IPS DF 6.9 (cell line): ENCODE measurements at regions not wholly inside any gene's neighbourhood (a gene's known extent, or its start where the extent isn't known, plus 50 kb on each side); places are given as distances from the start of the nearest gene placed in this dataset.
A peak's percentile ranks its signal among the peaks of the same experiment; 100 is the strongest.
"Not testable (repeated sequence)": the region's sequence is repeated elsewhere in the genome, so short reads cannot be mapped to it uniquely, and the experiment has no call there.

ENCODE experiments used
- DNase-seq: peaks from one replicate; pipeline ENCODE4 v3.0.0-alpha.2; 2013; ENCODE audit warnings: low read depth, low spot score
- H3K27ac ChIP-seq: one replicate; pipeline ENCODE4 v1.5.1; 2013; ENCODE audit warnings: low read length, control low read depth
- H3K27me3 ChIP-seq: 2 replicates; pipeline ENCODE4 v1.6.1; 2013; ENCODE audit warnings: mild to moderate bottlenecking, low read length; ENCODE audit not compliant: control insufficient read depth, insufficient read depth
- H3K36me3 ChIP-seq: 2 replicates; pipeline ENCODE4 v1.6.1; 2013; ENCODE audit warnings: low read length; ENCODE audit not compliant: control insufficient read depth, insufficient read depth
- H3K4me1 ChIP-seq: 2 replicates; pipeline ENCODE4 v1.6.1; 2013; ENCODE audit warnings: low read length; ENCODE audit not compliant: control insufficient read depth, insufficient read depth
- H3K4me3 ChIP-seq: 2 replicates; pipeline ENCODE4 v1.5.1; 2013; ENCODE audit warnings: mild to moderate bottlenecking, low read length
- H3K9me3 ChIP-seq: 2 replicates; pipeline ENCODE4 v1.6.1; 2013; ENCODE audit warnings: low read length, inconsistent platforms; ENCODE audit not compliant: control insufficient read depth, insufficient read depth
- WGBS: extraction: QIAGEN DNeasy Blood & Tissue Kit; methylation state at CpG from one replicate; pipeline ENCODE4 v1.1.7; 2013; ENCODE audit warnings: mixed read lengths, missing lambda C conversion rate; ENCODE audit not compliant: insufficient read length, insufficient coverage; 5-methylcytosine and 5-hydroxymethylcytosine counted together

- H3K4me3 ChIP-seq = no peak overlapping the region
- DNase-seq = no peak
- WGBS = no CpG with 5 or more reads among the region's 2 CpGs
- H3K4me1 ChIP-seq = no peaks in the 10 kb centered on the region
- no peak overlapping the region for H3K27ac ChIP-seq
- no peaks in the 10 kb centered on the region for H3K27me3 ChIP-seq
- no peaks in the 10 kb centered on the region for H3K9me3 ChIP-seq
- no peaks in the 10 kb centered on the region for H3K36me3 ChIP-seq
Observed at GRCh38 chrX:5716666-5717065, 512.0 kb downstream of the NLGN4X start.

DNA sequence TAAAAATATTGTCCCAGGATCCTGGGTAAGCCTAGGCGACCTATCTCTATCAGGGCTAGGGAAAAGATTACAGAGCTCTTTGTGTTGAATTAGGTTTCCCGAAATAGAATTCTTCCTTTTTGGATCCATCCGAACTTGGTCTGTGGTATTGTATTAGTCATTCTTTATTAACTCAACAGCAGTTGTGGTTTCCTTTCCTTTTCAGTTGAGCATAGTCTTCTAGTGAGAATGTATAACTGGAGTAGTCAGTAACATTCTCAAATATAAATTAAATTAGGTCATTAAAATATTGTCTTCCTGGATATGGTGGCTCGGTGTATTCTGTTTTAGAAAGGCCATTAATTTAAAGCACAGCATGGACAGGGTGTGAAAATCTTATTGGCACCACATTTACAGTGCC, 520.4 kb downstream of the NLGN4X start:
- no peak overlapping the region for H3K27ac ChIP-seq
- no peaks in the 10 kb centered on the region for H3K27me3 ChIP-seq
- H3K36me3 ChIP-seq = no peaks in the 10 kb centered on the region
- H3K4me3 ChIP-seq = no peak overlapping the region
- no CpG with 5 or more reads among the region's 4 CpGs for WGBS
- DNase-seq = no peak
- no peaks in the 10 kb centered on the region for H3K9me3 ChIP-seq
- H3K4me1 ChIP-seq = no peaks in the 10 kb centered on the region

DNA sequence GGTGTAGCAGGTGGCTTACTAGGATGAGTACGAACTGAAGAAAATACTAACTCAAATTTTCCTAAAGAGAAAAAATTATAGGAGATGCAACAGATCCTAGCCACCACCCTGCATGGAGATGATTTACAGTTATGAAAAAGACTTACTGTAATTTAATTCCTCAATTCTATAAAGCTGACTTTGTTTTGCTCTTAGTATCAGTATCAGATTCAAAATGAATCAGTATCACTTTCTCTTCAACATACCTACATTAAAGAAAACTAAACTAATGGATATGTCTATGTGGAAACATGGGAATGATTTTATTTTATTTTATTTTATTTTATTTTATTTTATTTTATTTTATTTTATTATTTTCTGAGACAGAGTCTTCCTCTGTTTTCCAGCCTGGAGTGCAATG, 525.8 kb downstream of the NLGN4X start:
- Histone ChIP-seq H3K4me1 (no peaks in the 10 kb centered on the region), H3K9me3 (no peaks in the 10 kb centered on the region), H3K4me3 (no peak overlapping the region), H3K27me3 (no peaks in the 10 kb centered on the region), H3K27ac (no peak overlapping the region), H3K36me3 (no peaks in the 10 kb centered on the region)
- no peak for DNase-seq
- no CpG with 5 or more reads among the region's 1 CpG for WGBS

DNA sequence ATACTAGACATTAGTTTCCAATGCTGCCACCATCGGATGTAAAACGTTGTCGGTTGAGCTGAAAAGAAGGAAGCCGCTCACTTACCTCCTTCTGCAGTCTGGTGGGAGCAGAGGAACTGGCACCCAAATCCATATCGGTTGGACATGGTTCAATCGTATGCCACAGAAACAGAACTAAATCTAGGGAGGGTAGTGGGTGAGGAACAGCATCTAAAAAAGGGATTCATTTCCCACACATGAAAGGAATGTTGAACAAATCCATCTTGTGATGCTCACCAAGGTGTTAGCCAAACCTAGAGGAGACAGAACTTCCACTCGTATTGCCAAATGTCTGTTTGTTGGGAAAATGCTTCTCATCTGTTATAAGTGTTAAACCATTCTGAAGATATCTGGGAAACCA, 532.7 kb downstream of the NLGN4X start:
- no peak for DNase-seq
- no CpG with 5 or more reads among the region's 7 CpGs for WGBS
- no peaks in the 10 kb centered on the region for H3K4me1 ChIP-seq

DNA sequence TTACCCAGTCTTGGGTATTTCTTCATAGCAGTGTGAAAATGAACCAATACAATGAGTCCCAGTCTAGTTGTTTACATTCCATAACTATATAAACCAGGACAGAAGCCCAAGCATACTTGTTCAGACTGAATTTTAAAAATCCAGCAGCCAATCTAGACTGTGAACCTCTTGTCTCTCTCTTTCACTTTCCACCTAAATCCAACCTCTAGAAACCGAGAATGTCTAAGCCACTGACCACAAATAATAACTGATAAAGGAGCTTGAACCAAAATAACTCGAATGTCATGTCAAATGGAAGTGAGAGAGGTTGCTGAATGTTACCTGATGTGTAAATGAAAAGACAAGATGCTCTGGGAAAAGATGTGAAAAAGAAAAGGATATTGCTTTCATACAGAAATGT, 544.7 kb downstream of the NLGN4X start:
- Histone ChIP-seq H3K27me3 (no peaks in the 10 kb centered on the region), H3K27ac (no peak overlapping the region), H3K4me1 (no peaks in the 10 kb centered on the region), H3K9me3 (no peaks in the 10 kb centered on the region), H3K36me3 (no peaks in the 10 kb centered on the region), H3K4me3 (no peak overlapping the region)
- no peak for DNase-seq
- WGBS = no CpG with 5 or more reads among the region's 2 CpGs

More for the DNA sequence above, 532.7 kb downstream of the NLGN4X start:
- H3K27ac ChIP-seq = no peak overlapping the region
- no peaks in the 10 kb centered on the region for H3K27me3 ChIP-seq
- no peaks in the 10 kb centered on the region for H3K36me3 ChIP-seq
- no peaks in the 10 kb centered on the region for H3K9me3 ChIP-seq
- H3K4me3 ChIP-seq = no peak overlapping the region

DNA sequence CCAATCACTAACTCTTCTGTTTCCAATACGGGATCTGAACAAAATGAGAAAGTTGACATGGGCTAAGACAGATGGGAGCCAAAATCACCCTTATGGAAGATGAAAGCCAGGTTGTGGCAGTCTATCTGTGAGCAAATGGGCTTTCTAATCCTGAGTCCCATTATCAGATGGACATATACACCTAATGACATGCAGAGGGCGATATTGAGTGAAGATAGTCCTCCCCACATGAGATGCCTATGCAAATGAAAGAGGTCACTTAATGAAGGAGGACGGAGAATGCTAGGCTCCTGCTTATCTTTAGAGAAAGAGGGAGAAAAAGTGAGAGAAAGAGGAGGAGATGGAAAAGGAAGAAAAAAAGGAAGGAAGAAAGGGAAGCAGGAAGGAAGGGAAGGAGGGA, 547.5 kb downstream of the NLGN4X start:
- Histone ChIP-seq H3K27ac (no peak overlapping the region), H3K36me3 (no peaks in the 10 kb centered on the region), H3K4me1 (no peaks in the 10 kb centered on the region), H3K4me3 (no peak overlapping the region), H3K27me3 (no peaks in the 10 kb centered on the region), H3K9me3 (no peaks in the 10 kb centered on the region)
- WGBS = no CpG with 5 or more reads among the region's 3 CpGs
- peak; percentile 9 for DNase-seq

GRCh38 chrX:5674036-5674435, 554.6 kb downstream of the NLGN4X start:
- Histone ChIP-seq H3K36me3 (no peaks in the 10 kb centered on the region), H3K4me1 (no peaks in the 10 kb centered on the region), H3K9me3 (no peaks in the 10 kb centered on the region), H3K27me3 (no peaks in the 10 kb centered on the region), H3K27ac (no peak overlapping the region), H3K4me3 (no peak overlapping the region)
- WGBS = no CpG with 5 or more reads among the region's 3 CpGs
- no peak for DNase-seq

DNA sequence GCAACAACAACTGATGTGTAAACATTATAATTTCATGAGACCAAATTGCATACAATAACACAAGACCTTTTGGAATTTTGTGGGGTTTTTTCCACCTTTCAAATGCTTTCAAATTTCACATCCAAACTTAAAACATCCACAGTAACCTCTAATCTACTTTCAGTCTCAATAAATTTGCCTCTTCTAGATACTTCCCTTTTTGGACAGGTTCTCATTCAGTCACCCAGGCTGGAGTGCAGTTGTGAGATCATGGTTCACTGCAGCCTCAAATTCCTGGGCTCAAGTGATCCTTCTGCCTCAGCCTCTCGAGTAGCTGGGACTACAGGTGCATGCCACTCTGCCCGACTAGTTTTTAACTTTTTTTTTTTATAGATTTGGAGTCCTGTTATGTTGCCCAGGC, 556.6 kb downstream of the NLGN4X start:
- no peaks in the 10 kb centered on the region for H3K9me3 ChIP-seq
- no peaks in the 10 kb centered on the region for H3K36me3 ChIP-seq
- WGBS = no CpG with 5 or more reads among the region's 2 CpGs
- no peak overlapping the region for H3K4me3 ChIP-seq
- no peaks in the 10 kb centered on the region for H3K4me1 ChIP-seq
- H3K27me3 ChIP-seq = no peaks in the 10 kb centered on the region
- no peak overlapping the region for H3K27ac ChIP-seq
- no peak for DNase-seq

DNA sequence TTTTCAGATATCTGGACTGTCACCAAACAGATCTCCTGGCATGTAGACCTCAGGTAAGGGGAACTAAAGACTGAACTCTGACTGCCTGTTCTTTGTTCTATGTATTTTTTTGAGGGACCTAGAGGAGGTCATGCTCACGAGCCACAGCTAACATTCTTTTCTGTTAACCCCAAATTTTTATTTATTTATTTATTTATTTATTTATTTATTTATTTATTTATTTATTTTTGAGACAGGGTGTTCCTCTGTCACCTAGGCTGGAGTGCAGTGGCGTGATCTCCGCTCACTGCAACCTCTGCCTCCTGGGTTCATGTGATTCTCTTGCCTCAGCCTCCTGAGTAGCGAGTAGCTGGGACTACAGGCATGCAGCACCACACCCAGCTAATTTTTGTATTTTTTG, 562.0 kb downstream of the NLGN4X start:
- H3K36me3 ChIP-seq, H3K27ac ChIP-seq, H3K4me3 ChIP-seq, H3K4me1 ChIP-seq, DNase-seq, H3K9me3 ChIP-seq, H3K27me3 ChIP-seq: not testable (repeated sequence)
- no CpG with 5 or more reads among the region's 4 CpGs for WGBS

- H3K9me3 ChIP-seq = no peaks in the 10 kb centered on the region
- no peak overlapping the region for H3K4me3 ChIP-seq
- H3K27ac ChIP-seq = no peak overlapping the region
- H3K27me3 ChIP-seq = no peaks in the 10 kb centered on the region
- H3K36me3 ChIP-seq = no peaks in the 10 kb centered on the region
- H3K4me1 ChIP-seq = no peaks in the 10 kb centered on the region
- no peak for DNase-seq
Observed at GRCh38 chrX:5656544-5656943, 572.1 kb downstream of the NLGN4X start.

GRCh38 chrX:5650904-5651303, 577.8 kb downstream of the NLGN4X start:
- no peak overlapping the region for H3K4me3 ChIP-seq
- no CpG with 5 or more reads among the region's 3 CpGs for WGBS
- no peak for DNase-seq

More at GRCh38 chrX:5650904-5651303, 577.8 kb downstream of the NLGN4X start:
- H3K4me1 ChIP-seq = peaks cover 2% of the 10 kb centered on the region; the same call in 1 of the 2 replicates
- H3K27ac ChIP-seq = no peak overlapping the region
- no peaks in the 10 kb centered on the region for H3K36me3 ChIP-seq
- H3K9me3 ChIP-seq = no peaks in the 10 kb centered on the region
- H3K27me3 ChIP-seq = no peaks in the 10 kb centered on the region
